ENCODE measurements at regions not wholly inside any gene's neighbourhood (a gene's known extent, or its start where the extent isn't known, plus 50 kb on each side); places are given as distances from the start of the nearest gene placed in this dataset.

GRCh38 chr10:36556468-36556867 is 568.9 kb upstream of the ANKRD30A start:
- TF ChIP-seq CTCF (IDR thresholded peaks at IDR 0.05; ENCODE audit: control extremely low read depth, extremely low read depth) = no peak

GRCh38 chr10:36555036-36555435 is 570.4 kb upstream of the ANKRD30A start:
- Histone ChIP-seq H3K36me3 (ENCODE audit: control insufficient read depth in 4 of 4, insufficient read depth in 4 of 4, low read length in 4 of 4) (no peaks in the 10 kb centered on the region), H3K27me3 (ENCODE audit: control insufficient read depth in 3 of 3, insufficient read depth in 3 of 3, low read length in 2 of 3) (no peaks in the 10 kb centered on the region), H3K4me1 (ENCODE audit: control insufficient read depth in 5 of 5, insufficient read depth in 5 of 5, low read length in 5 of 5) (no peaks in the 10 kb centered on the region), H3K9ac (ENCODE audit: insufficient read depth in 1 of 2, low read length in 2 of 2) (no peak overlapping the region), H3K27ac (ENCODE audit: low read depth in 1 of 2, low read length in 1 of 2) (no peak overlapping the region), H3K9me3 (ENCODE audit: control insufficient read depth in 4 of 4, insufficient read depth in 3 of 4, low read length in 3 of 4) (no peaks in the 10 kb centered on the region), H3K4me3 (no peak overlapping the region)
- TF ChIP-seq CTCF (IDR thresholded peaks at IDR 0.05; ENCODE audit: control extremely low read depth, extremely low read depth) = no peak
- DNase-seq (no peak), ATAC-seq (ENCODE audit: insufficient read depth, low FRiP score) (no peak)
- WGBS, 2 donors = 49 to 82% methylated on average over 2 of the region's 2 CpGs

More at GRCh38 chr10:36556468-36556867, 568.9 kb upstream of the ANKRD30A start:
- 39 to 62% methylated on average over 2 of the region's 2 CpGs for WGBS, 2 donors
- Histone ChIP-seq H3K4me3 (no peak overlapping the region), H3K27ac (ENCODE audit: low read depth in 1 of 2, low read length in 1 of 2) (no peak overlapping the region), H3K27me3 (ENCODE audit: control insufficient read depth in 3 of 3, insufficient read depth in 3 of 3, low read length in 2 of 3) (no peaks in the 10 kb centered on the region), H3K9ac (ENCODE audit: insufficient read depth in 1 of 2, low read length in 2 of 2) (no peak overlapping the region), H3K36me3 (ENCODE audit: control insufficient read depth in 4 of 4, insufficient read depth in 4 of 4, low read length in 4 of 4) (no peaks in the 10 kb centered on the region), H3K9me3 (ENCODE audit: control insufficient read depth in 4 of 4, insufficient read depth in 3 of 4, low read length in 3 of 4) (no peaks in the 10 kb centered on the region), H3K4me1 (ENCODE audit: control insufficient read depth in 5 of 5, insufficient read depth in 5 of 5, low read length in 5 of 5) (no peaks in the 10 kb centered on the region)
- DNase-seq = no peak
- no peak for ATAC-seq (ENCODE audit: insufficient read depth, low FRiP score)

- DNase-seq = no peak
- H3K4me1 ChIP-seq (ENCODE audit: control insufficient read depth in 5 of 5, insufficient read depth in 5 of 5, low read length in 5 of 5) = no peaks in the 10 kb centered on the region
- H3K9me3 ChIP-seq (ENCODE audit: control insufficient read depth in 4 of 4, insufficient read depth in 3 of 4, low read length in 3 of 4) = no peaks in the 10 kb centered on the region
- H3K27ac ChIP-seq (ENCODE audit: low read depth in 1 of 2, low read length in 1 of 2) = no peak overlapping the region
- no peaks in the 10 kb centered on the region for H3K27me3 ChIP-seq (ENCODE audit: control insufficient read depth in 3 of 3, insufficient read depth in 3 of 3, low read length in 2 of 3)
- no peak overlapping the region for H3K4me3 ChIP-seq
- no peak for ATAC-seq (ENCODE audit: insufficient read depth, low FRiP score)
- 83 to 91% methylated on average over 2 of the region's 2 CpGs for WGBS, 2 donors
- H3K36me3 ChIP-seq (ENCODE audit: control insufficient read depth in 4 of 4, insufficient read depth in 4 of 4, low read length in 4 of 4) = no peaks in the 10 kb centered on the region
- TF ChIP-seq CTCF (IDR thresholded peaks at IDR 0.05; ENCODE audit: control extremely low read depth, extremely low read depth) = no peak
- H3K9ac ChIP-seq (ENCODE audit: insufficient read depth in 1 of 2, low read length in 2 of 2) = no peak overlapping the region
Measured at GRCh38 chr10:36547965-36548364, 577.4 kb upstream of the ANKRD30A start.

- Histone ChIP-seq H3K36me3 (ENCODE audit: control insufficient read depth in 4 of 4, insufficient read depth in 4 of 4, low read length in 4 of 4) (no peaks in the 10 kb centered on the region), H3K9me3 (ENCODE audit: control insufficient read depth in 4 of 4, insufficient read depth in 3 of 4, low read length in 3 of 4) (peaks cover 0 to 2% (median 0%) of the 10 kb centered on the region in 4 donors), H3K4me3 (no peak overlapping the region), H3K9ac (ENCODE audit: insufficient read depth in 1 of 2, low read length in 2 of 2) (no peak overlapping the region), H3K4me1 (ENCODE audit: control insufficient read depth in 5 of 5, insufficient read depth in 5 of 5, low read length in 5 of 5) (peaks cover 0 to 7% (median 0%) of the 10 kb centered on the region in 5 donors), H3K27me3 (ENCODE audit: control insufficient read depth in 3 of 3, insufficient read depth in 3 of 3, low read length in 2 of 3) (no peaks in the 10 kb centered on the region), H3K27ac (ENCODE audit: low read depth in 1 of 2, low read length in 1 of 2) (no peak overlapping the region)
- ATAC-seq (ENCODE audit: insufficient read depth, low FRiP score) (no peak), DNase-seq (peak in 1 of 3 donors; percentile 2)
- WGBS, 2 donors = 58 to 87% methylated on average over 4 of the region's 4 CpGs
- TF ChIP-seq CTCF (IDR thresholded peaks at IDR 0.05; ENCODE audit: control extremely low read depth, extremely low read depth) = no peak
Measured at GRCh38 chr10:36542493-36542892, 582.9 kb upstream of the ANKRD30A start.
